ENCODE measurements at regions not wholly inside any gene's neighbourhood (a gene's known extent, or its start where the extent isn't known, plus 50 kb on each side); places are given as distances from the start of the nearest gene placed in this dataset.
"Not testable (repeated sequence)": the region's sequence is repeated elsewhere in the genome, so short reads cannot be mapped to it uniquely, and the experiment has no call there.

DNA sequence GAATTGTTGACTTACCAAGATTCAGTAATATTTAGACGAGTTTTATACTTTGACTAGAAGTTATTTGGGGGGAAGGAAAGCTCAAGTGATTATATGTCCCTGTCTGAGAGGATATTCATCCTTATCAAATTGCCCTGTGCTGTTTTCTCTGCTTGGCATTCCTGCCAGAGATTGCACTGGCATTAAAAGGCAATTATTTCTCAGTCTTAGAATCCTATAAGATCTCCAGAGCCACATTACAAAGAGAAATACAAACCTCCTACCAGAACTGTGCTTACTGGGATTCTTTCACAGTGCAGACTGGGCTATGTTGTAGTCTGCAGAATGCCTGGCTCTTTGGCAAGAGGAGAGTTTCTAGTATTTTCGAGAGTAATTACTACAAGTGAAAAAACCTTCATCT lies 342.4 kb downstream of the HGF start:
- DNase-seq, result no peak

- no peak for DNase-seq
These were observed 349.2 kb downstream of the HGF start for GRCh38 chr7:81420526-81421226.

GRCh38 chr7:81419731-81420130 lies 350.1 kb downstream of the HGF start:
- DNase-seq, result no peak

- DNase-seq, result no peak
These were observed 353.2 kb downstream of the HGF start for GRCh38 chr7:81416659-81417058.

GRCh38 chr7:81415181-81415580 lies 354.7 kb downstream of the HGF start:
- no peak for DNase-seq

DNA sequence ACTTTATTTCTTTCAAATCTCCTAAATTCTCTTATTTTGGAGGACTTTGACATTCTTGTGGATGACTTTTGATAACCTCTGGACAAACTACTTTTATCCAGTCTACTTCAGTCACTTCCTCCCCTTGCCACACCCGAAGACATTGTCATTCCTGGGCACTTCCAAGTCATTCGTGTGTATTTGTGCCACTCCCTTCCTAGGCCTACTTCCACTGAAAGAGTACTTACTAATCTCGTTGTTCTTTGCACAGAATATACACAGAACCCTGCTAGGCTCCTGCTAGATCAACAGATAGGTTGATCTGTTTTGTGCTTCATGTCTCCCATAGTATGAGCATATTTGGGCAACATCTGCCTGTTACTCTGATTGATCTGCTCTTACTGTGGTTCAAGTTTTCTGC lies 355.4 kb downstream of the HGF start:
- no peak for DNase-seq

DNA sequence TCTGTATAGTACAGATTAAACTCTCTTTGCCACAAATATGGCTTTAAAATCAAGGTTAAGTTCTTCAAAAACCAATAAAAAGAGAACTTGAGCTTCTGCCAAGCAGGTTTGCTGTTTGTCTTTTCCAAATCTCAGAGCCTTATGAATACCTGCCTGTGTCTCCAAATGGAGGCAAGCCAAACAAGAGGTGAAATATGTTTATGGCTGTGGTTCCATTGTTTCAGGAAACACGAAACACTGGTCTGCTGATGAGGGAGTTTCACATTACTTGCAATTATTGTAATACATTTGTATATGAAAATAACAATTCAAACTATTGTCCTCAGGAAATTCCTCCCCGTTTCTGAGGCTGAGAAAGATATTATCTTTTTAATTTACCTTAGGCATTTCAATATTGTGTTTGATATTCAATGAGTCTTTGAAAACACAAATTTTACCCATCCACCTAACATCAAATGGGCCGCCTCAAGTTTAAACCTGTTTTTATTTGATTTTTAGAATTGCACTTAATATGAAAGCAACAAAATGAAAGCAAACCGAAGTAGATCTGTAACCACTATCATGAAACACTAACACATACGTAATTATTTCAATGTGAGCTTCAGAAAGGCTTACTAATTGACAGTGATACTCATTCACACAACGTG lies 359.3 kb downstream of the HGF start:
- DNase-seq, result no peak

- DNase-seq, result no peak
These were observed 361.1 kb downstream of the HGF start for GRCh38 chr7:81408728-81409127.

- DNase-seq, result no peak
These were observed 362.8 kb downstream of the HGF start for GRCh38 chr7:81407094-81407493.

- DNase-seq, result no peak
These were observed 365.2 kb downstream of the HGF start for GRCh38 chr7:81404669-81405068.

GRCh38 chr7:81402227-81402626 lies 367.6 kb downstream of the HGF start:
- no peak for DNase-seq

- no peak for DNase-seq
These were observed 370.4 kb downstream of the HGF start for GRCh38 chr7:81399471-81399870.

DNA sequence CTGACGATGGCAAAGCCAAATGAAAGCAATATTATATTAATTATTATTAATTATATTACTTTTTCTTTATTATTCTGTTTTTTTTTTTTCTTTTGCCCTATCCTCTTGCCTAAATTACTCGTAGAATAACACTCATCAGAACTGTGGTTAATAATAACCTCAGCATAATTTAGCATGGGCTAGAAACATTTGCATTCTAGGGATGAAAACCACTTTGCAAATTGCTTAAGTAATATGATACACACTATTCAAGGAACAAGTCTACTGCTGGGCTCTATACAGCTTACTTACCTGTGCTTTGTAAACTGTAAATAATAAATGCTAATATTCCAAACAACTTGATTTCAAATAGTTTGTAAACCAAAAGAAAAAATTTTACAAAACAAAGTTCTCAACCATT lies 375.8 kb downstream of the HGF start:
- no peak for DNase-seq

DNA sequence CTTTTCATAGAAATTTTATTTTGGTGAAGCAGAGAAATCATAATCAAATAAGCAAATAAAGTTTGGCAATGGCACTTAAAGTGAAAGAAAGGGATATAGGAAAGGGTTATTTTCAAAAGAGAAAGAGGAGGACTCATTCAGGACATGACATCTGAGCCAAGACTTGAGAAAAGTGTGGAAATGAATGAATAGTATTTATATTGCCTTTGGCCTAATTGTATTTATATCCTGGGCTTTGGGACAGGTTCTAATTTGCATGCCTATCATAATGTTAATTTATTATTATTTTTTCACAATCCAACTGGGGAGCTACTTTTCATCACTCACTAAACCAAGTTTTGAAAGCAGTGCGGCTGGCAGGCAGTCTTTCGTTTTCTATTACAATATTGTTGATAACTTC lies 376.8 kb downstream of the HGF start:
- DNase-seq, result no peak

DNA sequence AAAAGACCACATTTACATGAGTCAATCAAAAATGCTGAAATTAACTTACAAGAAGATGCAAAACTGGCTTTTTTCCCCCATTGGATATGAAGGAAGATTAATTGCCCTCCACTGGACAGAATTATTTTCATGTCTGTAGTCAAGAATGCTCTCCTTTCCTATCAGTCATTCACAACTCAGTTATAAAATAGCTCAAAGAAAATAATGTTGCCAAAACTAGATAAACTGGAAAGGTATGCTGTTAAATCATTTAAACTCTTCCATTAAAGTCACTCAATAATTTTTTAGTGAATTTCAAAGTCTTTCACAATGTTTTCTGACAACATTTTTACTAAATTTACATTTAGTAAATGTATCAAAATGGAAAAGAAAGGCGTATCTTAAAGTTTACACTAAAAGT lies 384.5 kb downstream of the HGF start:
- DNase-seq, result no peak

DNA sequence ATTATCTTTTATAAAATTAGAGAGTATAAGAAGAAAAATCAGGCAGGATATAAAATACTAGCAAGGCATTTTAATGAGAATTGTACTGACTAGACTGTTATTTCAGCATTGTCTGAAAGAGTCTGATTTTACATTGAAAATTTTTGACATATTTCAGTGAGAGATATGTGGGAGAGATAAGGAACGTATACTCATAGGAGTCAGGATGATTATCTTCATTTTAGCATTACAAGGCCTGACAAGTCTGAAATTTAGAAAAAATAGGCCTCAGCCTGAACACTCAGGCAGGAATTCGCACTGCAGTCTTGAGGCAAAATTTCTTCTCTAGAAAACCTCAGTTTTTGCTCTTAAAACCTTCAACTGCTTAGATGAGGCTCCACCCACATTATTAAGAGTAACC lies 386.0 kb downstream of the HGF start:
- no peak for DNase-seq

GRCh38 chr7:81374641-81375040 lies 395.2 kb downstream of the HGF start:
- not testable (repeated sequence) for DNase-seq

GRCh38 chr7:81370822-81371221 lies 399.0 kb downstream of the HGF start:
- DNase-seq, result no peak

DNA sequence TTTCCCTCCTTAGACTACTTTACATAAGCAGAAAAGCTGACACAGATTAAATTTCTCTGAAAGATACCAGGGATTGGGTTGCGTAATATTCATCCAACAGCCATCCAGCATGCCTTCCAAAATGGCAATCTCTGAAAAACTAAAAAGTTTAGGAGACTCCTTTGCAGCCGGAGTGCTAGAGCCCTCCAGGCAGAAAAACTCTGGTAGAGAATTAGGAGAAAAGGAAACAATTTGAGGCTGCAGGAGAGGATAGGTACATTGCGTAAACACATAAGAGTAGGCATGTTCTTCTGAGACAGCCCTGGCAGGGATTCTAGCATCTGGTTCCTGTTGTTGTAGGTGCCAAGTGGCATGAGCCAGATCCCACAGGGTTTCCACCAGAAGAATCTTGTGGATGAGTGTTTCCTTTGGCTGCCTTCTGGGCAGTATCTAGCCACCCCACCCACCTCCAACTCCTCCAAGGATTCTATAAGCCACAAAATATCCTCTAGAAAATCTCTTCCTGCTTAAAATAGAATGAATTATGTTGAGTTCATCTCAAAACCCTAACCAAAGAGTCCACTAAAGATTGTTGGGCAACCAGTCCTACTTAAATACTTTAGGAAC lies 402.4 kb downstream of the HGF start:
- DNase-seq, result no peak

DNA sequence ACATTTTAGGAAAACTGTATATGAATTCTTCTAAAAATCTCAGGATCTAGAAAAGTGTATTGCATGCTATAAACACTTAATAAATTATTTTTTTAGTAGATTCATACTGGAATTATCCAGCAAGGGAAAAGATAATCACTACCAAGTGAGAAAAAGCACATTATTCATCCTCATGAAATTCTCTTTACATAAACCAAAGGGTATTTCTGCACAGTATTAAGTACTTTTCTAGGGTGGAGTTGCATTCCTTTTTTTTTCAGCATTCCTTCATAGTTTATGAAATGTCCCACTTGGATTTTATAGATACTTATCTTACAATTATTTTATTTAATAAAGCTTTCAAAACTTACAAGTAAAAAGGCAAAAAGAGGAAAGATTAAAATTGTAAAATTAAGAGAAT lies 403.3 kb downstream of the HGF start:
- DNase-seq, result no peak

DNA sequence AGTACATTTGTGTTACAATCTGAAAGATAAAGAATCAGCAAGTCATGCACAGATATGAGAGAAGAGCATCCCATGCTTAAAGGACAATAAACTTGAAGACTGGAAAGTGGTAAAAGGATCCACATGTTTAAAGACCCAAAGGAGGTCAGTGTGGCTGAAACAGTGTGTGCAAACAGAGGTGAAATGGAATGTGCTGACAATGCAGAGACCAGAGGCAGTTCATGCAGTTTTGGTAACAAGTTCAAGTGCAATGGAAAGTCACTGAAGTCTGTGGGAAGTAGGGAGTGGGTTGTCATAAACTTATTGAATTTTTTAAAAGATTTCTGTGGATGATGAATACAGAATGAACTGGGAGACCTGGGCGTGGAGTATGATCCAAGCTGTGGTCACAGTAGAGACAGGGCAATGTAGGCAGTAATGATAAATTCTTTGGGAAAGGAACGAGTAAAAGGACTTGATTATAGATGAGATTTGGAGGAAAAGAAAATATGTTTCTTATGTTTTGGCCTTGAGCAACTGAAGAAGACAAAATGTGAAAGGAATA lies 408.0 kb downstream of the HGF start:
- no peak for DNase-seq

DNA sequence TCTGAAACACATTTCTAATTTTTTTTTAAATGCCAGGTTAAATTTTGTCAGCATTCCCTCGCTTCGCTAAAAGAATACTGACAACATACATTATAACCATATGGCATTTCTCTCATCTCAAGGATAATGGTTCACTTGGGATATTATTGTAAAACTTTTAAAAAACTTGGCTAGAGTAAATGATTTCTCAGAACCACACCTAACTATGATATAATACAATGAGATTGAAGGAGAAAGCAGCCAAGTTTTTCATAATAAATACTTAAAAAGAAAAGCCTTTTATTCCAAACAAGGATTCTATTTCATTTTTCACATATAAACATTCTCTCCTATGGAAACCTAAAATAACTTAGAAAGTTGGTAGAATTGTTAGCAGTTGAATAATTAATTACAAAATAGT lies 413.9 kb downstream of the HGF start:
- no peak for DNase-seq

- DNase-seq, result no peak
These were observed 420.8 kb downstream of the HGF start for GRCh38 chr7:81349044-81349443.

DNA sequence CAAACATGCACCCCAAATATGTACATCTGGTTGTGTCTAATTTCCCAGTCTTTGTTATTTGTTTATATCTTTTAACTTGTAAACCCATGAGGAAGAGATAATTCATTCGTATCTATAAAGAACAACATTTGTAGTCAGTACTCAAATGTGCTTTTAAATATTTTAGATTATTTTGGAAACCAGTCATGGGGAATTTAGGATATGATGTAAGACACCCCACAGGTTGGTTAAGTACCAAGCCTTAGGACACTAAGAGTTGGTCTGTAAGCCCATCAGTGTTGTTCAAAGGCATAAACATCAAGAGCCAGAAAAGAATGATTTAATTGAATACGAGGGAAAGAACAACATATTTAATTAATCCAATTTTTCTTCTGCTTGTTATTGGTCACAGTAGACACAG lies 421.1 kb upstream of the SEMA3C start:
- DNase-seq, result no peak

Measured in T-helper 1 cell (primary cell).